HG03439 (cell line): ENCODE measurements at regions not wholly inside any gene's neighbourhood (a gene's known extent, or its start where the extent isn't known, plus 50 kb on each side); places are given as distances from the start of the nearest gene placed in this dataset.
"Not testable (repeated sequence)": the region's sequence is repeated elsewhere in the genome, so short reads cannot be mapped to it uniquely, and the experiment has no call there.

Source experiments
- ATAC-seq: cut with Tn5 transposase; IDR thresholded peaks from one replicate; pipeline ENCODE4 v1.9.1; 2021; ENCODE audit warnings: mild to moderate bottlenecking, moderate library complexity; ENCODE audit not compliant: unreplicated experiment

DNA sequence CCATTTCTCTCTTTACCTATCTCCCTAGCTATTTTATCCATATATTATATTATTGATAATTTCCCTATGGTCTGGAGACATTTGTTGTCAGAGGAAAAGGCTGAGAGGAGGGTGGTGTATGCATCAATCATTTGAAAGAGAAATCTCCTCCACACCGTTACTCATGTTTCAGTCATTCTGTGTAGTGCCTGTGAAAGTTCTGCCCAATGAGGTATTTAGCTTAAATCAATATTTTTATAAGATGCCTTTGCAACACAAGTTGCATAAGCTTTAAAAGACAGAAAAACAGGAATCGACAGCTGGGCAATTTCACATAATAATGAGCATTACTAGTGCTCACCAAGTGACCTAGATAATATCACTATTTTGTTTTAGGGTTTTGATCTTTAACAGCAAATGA lies 363.7 kb upstream of the FSIP2 start:
- ATAC-seq, result no peak

DNA sequence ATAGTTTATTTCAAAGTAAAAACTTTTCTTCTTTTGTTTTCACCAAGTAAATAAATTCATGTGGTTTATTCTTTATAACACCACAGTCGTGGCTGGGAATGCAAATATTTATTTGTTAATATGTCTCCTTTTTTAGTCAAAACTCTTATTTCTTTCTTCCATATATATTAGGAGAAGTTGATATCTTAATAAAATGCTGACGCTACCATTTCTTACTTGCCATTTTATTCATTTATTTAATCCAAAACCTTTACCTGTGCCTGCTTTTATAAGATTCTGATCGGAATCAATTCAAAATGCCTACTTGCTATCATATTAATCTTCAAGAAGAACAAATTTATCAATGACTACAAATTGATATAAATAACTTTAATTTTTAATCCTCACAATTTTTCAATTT lies 362.9 kb upstream of the FSIP2 start:
- no peak for ATAC-seq

DNA sequence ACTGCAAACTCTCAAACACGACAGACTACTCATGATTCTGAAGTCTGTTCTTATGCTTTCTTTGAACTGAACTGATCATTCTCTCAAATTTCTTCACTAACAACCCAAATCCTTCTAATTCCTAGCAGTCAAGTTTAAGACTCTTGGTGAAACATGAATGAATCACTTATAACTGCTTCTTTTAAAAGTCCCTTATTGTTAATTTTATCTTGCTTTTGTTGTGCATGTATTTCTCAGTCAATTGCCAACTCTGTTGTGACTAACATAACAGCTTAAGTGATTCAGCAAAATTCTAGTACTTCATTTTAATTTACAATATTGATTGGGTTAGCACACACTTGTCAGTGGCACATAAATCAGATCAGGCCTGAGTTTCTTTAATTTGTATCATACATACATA lies 357.0 kb upstream of the FSIP2 start:
- ATAC-seq, result no peak

DNA sequence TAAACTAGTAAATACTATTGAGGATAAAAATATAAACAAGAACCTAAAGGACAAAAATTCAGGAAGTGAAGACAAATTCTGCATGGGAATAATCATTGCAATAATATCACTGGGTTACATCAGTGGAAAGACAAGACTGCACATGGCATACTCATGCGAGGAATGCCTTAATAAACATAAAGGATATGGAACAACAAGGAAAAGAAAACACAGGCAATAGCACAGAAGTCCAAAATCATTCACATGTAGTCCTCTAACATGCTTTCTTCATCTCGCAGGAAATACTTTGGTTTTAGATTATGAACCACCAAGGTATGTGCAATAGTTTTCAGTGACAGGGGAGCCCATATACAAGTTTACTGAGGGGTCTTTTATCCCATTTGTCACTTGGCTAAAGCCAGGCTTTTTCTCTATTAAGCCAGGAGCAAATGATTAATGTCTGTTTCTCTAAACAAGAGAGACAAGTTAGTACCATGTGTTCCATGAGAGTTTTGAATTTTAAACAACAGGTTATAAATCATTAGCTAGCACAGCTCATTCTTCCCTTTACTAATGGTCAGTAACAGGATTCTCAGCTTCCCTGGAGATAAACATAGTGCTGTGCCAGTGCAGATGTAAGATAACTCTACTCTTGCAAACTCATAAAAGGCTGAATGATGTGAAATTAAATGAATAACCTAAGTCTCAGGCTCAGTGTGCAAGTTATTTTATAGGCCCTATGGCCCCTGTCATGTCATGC lies 353.6 kb upstream of the FSIP2 start:
- ATAC-seq, result no peak

DNA sequence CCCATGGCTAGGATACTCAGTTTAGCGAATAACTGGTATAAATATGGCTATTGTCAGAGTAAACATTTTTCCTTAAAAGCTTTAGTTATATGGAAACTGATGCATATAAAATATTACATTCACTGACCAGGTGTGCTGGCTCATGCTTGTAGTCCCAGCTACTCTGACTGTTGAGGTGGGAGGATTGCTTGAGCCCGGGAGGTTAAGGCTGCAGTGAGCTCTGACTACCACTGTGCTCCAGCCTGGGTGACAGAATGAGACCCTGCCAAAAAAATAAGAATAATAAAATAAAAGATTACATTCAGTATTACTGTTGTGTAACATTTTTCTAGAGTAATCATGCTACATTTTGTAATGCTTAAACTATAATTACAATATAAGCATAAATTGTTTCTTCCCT lies 350.4 kb upstream of the FSIP2 start:
- ATAC-seq, result no peak

DNA sequence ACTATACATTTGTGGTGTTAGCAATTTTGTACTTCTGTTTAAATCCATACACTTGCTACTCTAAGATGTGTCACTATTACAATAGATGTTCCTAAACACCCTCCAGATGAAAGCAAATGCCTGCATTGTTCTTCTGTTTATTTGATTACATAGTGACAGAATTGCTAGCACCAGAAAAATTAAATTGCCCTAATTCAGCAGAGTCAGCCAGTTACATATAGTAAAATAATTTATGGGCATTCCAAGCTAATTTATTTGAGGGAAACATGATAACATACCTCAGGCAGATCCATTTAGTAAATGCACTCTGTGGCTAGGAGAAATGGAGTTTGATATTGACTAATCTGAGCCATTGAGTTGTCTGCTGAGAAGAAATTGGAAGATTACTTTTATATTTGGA lies 347.1 kb upstream of the FSIP2 start:
- no peak for ATAC-seq

DNA sequence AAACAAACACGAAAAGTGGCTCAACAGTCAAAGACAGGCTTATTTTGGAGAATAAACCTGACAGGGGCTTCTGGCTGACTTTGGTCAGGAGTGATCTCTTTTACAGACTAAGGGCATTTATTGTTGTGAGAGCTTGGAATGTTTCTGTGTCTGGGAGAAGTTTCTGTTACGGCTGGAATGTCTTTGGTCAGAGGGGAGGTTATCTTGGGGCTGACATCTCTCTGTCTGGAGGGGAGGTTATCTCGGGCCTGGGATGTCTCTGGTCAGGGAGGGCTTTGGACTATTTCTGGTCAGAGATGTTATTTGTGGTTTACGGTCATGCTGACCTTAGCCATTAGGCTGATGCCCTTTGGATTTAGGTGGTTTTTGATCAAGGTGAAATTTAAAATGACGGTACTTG lies 345.5 kb upstream of the FSIP2 start:
- no peak for ATAC-seq

DNA sequence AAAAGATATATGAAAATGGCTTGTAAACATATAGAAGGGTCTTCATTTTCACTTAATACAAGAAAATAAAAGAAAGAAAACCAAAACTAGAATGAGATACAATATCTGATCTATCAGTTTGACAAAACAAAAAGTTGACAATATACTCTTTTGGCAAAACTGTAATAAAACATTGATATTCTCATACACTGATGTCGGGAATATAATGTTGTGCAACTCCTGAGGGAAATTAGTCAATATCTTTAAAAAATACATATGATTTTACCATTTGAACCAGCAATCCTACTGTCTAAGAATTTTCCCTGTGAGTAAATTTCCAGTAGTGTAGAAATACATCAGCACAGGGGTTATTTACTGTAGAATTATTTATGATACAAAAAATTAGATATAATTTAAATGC lies 336.1 kb upstream of the FSIP2 start:
- no peak for ATAC-seq

DNA sequence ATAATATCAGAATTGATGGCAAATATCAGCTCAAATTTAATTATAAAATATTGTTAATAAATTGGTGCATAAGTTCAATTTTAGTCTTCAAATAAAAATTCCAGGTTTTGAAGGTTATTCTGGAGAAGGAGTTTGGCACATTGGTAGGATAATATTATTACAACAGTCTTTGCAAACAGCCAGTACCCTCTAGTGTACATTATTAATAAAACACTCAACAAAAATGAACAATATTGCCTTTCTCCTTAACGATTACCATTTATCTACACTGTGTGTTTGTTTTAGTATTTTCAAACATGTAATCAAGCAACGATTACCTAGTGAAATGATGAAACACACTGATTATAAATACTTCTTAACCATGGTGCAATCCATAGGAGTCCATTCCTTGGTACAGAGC lies 334.0 kb upstream of the FSIP2 start:
- no peak for ATAC-seq

DNA sequence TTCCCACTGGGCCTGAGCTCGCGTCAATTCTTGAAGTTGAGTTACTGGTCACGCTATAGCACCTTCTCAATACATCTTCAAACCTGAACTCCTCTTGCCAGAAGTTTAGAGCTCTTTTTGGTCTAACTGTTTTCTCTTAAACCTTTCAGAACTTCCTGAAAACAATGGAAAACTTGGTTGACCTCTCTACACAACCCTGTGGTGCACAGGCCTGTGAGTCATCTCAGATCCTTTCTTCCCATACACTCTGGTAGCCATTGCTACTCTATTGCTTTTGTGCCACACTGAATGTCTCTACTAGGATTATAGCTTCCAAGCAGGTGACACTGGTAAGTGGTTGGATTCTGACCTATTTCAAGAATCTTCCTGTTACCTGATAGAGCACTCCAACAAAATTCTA lies 321.5 kb upstream of the FSIP2 start:
- ATAC-seq, result no peak

DNA sequence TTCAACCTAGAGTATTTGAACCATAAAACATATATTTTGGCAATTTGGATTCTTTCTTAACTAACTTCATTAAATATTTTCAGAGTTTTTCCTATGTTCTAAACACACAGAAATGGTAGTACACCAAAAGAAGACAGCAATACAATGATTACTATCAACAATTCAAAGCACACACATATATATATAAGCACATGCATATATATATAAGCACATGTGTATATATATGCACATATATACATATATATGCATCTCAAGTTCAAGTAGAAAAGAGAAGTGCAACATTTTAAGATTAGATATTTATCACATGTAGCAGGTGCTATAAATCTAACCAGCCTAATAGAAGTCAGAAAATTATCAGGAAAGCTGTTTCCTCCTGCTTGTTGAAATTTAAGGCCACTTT lies 320.9 kb upstream of the FSIP2 start:
- no peak for ATAC-seq

DNA sequence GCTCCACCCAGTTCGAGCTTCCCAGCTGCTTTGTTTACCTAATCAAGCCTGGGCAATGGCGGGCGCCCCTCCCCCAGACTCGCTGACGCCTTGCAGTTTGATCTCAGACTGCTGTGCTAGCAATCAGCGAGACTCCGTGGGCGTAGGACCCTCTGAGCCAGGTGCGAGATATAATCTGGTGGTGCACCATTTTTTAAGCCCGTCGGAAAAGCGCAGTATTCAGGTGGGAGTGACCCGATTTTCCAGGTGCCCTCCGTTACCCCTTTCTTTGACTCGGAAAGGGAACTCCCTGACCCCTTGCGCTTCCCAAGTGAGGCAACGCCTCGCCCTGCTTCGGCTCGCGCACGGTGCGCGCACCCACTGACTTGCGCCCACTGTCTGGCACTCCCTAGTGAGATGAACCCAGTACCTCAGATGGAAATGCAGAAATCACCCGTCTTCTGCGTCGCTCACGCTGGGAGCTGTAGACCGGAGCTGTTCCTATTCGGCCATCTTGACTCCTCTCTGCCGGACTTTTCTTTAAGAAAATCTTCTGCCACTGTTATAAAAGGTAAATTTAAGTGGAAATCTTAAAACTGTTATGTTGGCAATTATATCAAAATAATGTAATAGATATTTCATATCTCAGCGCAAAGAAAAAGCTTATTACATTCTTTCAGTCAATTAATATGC lies 313.5 kb upstream of the FSIP2 start:
- ATAC-seq, result not testable (repeated sequence)

DNA sequence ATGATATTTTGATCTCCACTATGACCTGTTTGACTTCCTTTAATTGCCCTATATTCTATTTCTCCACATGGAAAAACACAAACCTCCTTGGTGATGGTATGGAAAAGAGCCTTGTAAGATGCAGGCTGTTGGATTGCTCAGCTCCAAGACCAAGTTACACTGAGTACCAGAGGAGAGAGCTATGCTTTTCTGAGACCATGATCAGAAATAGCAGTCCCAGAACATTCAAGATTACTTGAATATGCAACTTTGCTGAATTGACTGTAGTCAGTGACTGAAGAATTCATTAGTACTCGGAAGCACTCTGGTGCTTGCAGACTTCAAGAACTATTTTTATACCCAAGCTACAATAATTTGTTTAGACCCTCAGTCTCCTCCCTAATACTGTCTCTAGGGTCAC lies 310.6 kb upstream of the FSIP2 start:
- no peak for ATAC-seq

DNA sequence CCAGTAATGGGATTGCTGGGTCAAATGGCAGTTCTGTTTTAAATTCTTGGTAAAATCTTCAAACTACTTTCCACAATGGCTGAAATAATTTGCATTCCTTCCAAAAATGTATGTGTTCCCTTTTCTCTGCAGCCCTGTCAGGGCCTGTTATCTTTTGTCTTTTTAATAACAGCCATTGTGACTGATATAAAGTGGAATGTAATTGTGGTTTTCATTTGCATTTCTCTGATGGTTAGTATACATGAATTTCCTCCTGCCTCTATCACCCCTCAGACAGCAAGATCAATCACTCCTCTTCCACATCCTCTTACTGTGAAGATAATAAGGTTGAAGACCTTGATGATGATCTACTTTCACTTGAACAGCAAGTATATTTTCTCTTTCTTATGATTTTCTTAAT lies 304.8 kb upstream of the FSIP2 start:
- no peak for ATAC-seq

DNA sequence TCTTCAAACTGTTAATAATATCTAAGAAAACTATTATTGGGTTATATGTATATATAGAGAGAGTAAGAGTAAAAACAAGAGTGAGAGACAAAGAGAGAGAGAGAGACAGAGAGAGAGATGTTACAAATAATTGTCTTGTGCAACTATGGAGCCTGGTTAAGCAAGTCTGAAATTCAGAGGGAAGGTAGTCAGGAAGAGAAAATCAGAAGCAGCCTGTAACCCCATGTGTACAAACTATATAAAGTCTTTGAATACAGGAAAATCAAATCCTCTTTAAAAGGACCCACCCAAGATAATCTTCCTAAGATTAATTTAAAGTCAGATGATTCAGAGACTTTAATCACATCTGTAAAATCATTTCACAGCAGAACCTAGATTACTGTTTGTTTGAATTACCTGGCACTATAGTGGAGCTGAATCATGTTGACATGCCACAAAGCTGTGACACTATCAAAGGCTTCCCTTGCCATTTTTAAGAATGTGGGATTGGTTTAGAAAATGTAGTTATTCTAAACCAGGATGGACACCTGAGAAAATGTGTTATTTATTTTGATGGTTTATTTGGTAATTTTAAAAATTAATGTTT lies 301.7 kb upstream of the FSIP2 start:
- no peak for ATAC-seq

DNA sequence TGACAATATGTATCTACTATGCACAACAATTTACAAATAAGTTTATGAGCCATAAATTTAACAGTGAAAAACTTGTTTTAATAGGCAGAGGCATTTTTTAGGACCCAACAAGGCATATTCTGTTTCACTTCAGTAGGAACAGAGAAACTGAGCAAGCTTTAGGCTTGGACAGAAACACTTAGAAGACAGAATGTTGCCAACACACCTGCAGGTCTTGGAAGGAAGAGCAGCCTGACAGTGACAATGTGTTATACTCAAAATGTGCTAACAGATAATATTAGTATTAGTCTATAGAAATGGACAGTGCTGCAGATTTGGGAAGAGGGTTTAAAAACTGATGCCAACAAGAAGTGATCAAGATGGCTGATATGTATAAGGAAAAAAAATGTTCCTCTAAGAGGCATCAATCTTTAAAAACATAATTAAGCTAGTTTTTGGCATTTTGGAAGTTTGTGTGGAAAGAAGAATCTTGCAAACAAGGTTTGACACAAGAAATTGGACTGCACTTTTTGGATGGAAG lies 297.1 kb upstream of the FSIP2 start:
- no peak for ATAC-seq

DNA sequence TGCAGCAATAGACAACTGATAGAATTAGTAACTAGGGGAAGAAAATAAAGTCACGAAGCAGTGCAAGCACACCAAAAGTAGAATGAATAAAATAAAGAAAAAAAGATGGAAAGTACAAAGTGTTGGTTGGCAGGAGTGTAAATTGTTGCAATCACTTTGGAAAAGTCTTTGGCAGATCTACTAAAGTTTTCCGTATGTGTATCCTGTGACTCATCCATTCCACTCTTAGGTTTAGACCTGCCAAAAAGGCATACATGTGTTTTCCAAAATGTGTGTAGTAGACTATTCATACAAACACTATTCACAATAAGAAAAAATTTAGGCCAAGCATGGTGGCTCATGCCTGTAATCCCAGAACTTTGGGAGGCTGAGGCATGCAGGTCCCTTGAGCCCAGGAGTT lies 282.1 kb upstream of the FSIP2 start:
- ATAC-seq, result no peak

DNA sequence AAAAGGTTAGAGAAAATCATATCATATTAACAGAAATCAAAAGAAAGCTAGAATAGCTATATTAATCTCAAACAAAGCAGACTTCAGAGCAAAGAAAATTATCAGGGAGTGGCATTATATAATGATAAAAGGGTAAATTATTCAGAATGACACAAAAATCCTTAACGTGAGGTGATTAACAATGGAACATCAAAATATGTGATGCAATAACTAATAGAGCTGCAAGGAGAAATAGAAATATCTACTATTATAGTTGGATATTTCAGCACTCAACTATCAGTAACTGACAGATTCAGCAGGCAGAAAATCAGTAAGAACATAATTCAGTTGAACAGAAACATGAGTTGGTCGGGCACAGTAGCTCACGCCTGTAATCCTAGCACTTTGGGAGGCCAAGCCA lies 275.1 kb upstream of the FSIP2 start:
- ATAC-seq, result no peak

DNA sequence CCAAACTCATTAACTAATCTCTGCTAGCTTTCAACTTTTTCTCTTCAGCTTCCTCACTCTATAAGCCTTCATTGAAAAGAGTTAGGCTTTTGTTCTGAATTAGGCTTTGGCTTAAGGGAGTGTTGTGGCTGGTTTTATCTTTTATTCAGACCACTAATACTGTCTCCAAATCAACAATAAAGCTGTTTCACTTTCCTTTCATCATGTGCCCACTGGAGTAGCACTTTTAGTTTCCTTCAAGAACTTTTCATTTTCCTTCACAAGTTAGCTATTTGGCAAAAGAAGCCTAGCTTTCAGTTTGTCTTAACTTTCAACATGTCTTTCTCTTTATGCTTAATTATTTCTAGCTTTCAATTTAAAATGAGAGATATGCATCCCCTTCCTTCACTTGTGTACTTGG lies 271.7 kb upstream of the FSIP2 start:
- no peak for ATAC-seq

DNA sequence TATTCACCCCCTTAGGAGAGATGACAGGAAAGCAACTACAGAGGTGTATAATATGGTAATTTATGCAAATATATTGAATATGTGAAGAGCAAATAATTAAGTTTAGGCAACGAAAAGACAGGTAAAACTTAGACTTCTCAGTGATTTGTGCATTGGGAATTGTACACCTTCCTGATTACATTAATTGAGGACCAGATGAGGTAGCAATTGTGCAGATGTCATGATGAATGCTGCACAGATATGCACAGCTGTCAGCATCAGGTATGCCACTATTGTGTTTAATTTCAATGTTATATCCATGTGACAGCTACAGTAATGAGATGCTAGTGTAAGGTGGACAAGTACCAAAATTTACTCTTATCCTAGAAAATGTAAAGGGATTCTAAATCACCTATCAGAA lies 267.2 kb upstream of the FSIP2 start:
- no peak for ATAC-seq

DNA sequence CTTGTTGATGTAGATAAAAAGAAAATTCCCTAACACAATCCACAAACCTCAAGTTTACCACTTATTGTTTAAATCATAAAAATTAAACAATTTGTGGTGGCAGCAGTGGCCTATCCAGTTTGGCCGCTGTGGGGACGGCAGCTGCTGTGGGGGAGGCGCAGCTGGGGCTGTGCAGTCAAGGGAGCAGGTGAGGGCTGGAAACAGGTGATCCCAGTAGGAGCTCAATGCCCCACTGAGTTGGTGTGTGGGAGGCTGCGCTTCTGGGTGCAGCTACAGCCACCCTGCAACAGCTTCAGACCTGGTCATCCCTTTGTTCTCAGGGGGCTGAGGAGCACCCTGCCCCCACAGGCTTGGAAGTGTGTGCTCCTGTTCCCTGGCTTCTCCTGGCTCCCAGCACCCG lies 266.0 kb upstream of the FSIP2 start:
- no peak for ATAC-seq

DNA sequence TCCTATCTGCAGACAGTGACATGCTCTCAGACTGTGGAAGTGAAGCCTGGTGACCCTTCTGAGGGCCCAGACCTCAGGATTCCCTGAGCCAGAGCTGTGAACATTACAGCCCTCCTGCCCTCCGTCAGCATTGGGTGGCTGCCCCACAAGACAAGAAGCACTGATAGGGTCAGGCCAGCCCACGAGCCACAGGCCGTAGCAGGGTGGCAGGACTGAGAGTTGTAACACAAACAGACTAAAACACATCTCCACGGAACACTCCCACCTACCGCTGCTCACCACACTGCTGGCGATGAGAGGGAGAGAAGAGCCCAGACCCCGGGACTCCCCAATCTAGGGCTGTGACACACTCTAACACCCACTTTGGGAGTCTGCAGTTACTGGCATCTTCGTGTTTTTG lies 264.8 kb upstream of the FSIP2 start:
- no peak for ATAC-seq
